ENCODE measurements at regions not wholly inside any gene's neighbourhood (a gene's known extent, or its start where the extent isn't known, plus 50 kb on each side); places are given as distances from the start of the nearest gene placed in this dataset.

- H2BK120ac ChIP-seq (ENCODE audit: insufficient read depth, low read length, poor library complexity), result no peak overlapping the region
- H4K8ac ChIP-seq (ENCODE audit: low read depth, low read length), result no peak overlapping the region
- H3K79me1 ChIP-seq (ENCODE audit: low read length), result peaks cover 11% of the 10 kb centered on the region
- H4K12ac ChIP-seq (ENCODE audit: low read depth, low read length), result no peak overlapping the region
- no peak overlapping the region for H3K14ac ChIP-seq (ENCODE audit: low read length)
- H3K27me3 ChIP-seq (ENCODE audit: insufficient read depth, low read length), result no peaks in the 10 kb centered on the region
- H3K18ac ChIP-seq (ENCODE audit: low read length), result no peak overlapping the region
- no peaks in the 10 kb centered on the region for H3K79me2 ChIP-seq (ENCODE audit: control insufficient read depth, insufficient read depth, low read length, poor library complexity)
- no peak overlapping the region for H3K27ac ChIP-seq (ENCODE audit: low read depth, low read length)
- H2AK5ac ChIP-seq (ENCODE audit: low read length), result no peak overlapping the region
- H2BK12ac ChIP-seq (ENCODE audit: low read length), result no peak overlapping the region
- H2AFZ ChIP-seq (ENCODE audit: insufficient read depth, low read length, poor library complexity), result no peak overlapping the region
- no CpG with 5 or more reads among the region's 2 CpGs for WGBS (ENCODE audit: extremely low coverage, insufficient coverage, insufficient read length)
- H2BK5ac ChIP-seq (ENCODE audit: low read depth, low read length, poor library complexity), result no peak overlapping the region
- no peak overlapping the region for H3K4me3 ChIP-seq (ENCODE audit: low read depth, low read length)
- H4K91ac ChIP-seq (ENCODE audit: low read depth, low read length), result no peak overlapping the region
- no peak overlapping the region for H3K4me2 ChIP-seq (ENCODE audit: low read length)
- no peak overlapping the region for H3K23ac ChIP-seq (ENCODE audit: low read length)
- no peak overlapping the region for H3K4ac ChIP-seq (ENCODE audit: low read depth, low read length)
- no peak for DNase-seq
- H3K36me3 ChIP-seq (ENCODE audit: control insufficient read depth in 1 of 2, insufficient read depth in 2 of 2, low read length in 2 of 2), result no peaks in the 10 kb centered on the region
- H3K4me1 ChIP-seq (ENCODE audit: control insufficient read depth in 1 of 2, insufficient read depth in 2 of 2, low read length in 2 of 2), result peaks cover 6 to 8% of the 10 kb centered on the region in 2 experiments
- H3K9ac ChIP-seq (ENCODE audit: low read length), result no peak overlapping the region
- H3K9me3 ChIP-seq (ENCODE audit: insufficient read depth, low read depth, low read length), result no peaks in the 10 kb centered on the region
These were observed 53.2 kb upstream of the SPATA31C2 start for GRCh38 chr9:88191456-88191855.

- Histone ChIP-seq H3K79me2 (ENCODE audit: control insufficient read depth, insufficient read depth, low read length, poor library complexity) (no peaks in the 10 kb centered on the region), H2BK120ac (ENCODE audit: insufficient read depth, low read length, poor library complexity) (no peak overlapping the region), H3K36me3 (ENCODE audit: control insufficient read depth in 1 of 2, insufficient read depth in 2 of 2, low read length in 2 of 2) (no peaks in the 10 kb centered on the region), H3K4me2 (ENCODE audit: low read length) (no peak overlapping the region), H3K4me1 (ENCODE audit: control insufficient read depth in 1 of 2, insufficient read depth in 2 of 2, low read length in 2 of 2) (no peaks in the 10 kb centered on the region), H3K27me3 (ENCODE audit: insufficient read depth, low read length) (no peaks in the 10 kb centered on the region), H3K4me3 (ENCODE audit: low read depth, low read length) (no peak overlapping the region), H2AK5ac (ENCODE audit: low read length) (no peak overlapping the region), H3K23ac (ENCODE audit: low read length) (no peak overlapping the region), H3K79me1 (ENCODE audit: low read length) (peaks cover 2% of the 10 kb centered on the region), H3K14ac (ENCODE audit: low read length) (no peak overlapping the region), H2BK12ac (ENCODE audit: low read length) (no peak overlapping the region), H2AFZ (ENCODE audit: insufficient read depth, low read length, poor library complexity) (no peak overlapping the region), H3K9me3 (ENCODE audit: insufficient read depth, low read depth, low read length) (no peaks in the 10 kb centered on the region), H3K9ac (ENCODE audit: low read length) (no peak overlapping the region), H3K27ac (ENCODE audit: low read depth, low read length) (no peak overlapping the region), H4K91ac (ENCODE audit: low read depth, low read length) (no peak overlapping the region), H2BK5ac (ENCODE audit: low read depth, low read length, poor library complexity) (no peak overlapping the region), H3K4ac (ENCODE audit: low read depth, low read length) (no peak overlapping the region), H3K18ac (ENCODE audit: low read length) (no peak overlapping the region), H4K8ac (ENCODE audit: low read depth, low read length) (no peak overlapping the region), H4K12ac (ENCODE audit: low read depth, low read length) (no peak overlapping the region)
- no CpG with 5 or more reads among the region's 1 CpG for WGBS (ENCODE audit: extremely low coverage, insufficient coverage, insufficient read length)
- DNase-seq, result no peak
These were observed 51.1 kb upstream of the SPATA31C2 start for GRCh38 chr9:88189371-88189770.

All from trophoblast cell (in vitro differentiated cells and primary cell).